ENCODE measurements at regions not wholly inside any gene's neighbourhood (a gene's known extent, or its start where the extent isn't known, plus 50 kb on each side); places are given as distances from the start of the nearest gene placed in this dataset.

DNA sequence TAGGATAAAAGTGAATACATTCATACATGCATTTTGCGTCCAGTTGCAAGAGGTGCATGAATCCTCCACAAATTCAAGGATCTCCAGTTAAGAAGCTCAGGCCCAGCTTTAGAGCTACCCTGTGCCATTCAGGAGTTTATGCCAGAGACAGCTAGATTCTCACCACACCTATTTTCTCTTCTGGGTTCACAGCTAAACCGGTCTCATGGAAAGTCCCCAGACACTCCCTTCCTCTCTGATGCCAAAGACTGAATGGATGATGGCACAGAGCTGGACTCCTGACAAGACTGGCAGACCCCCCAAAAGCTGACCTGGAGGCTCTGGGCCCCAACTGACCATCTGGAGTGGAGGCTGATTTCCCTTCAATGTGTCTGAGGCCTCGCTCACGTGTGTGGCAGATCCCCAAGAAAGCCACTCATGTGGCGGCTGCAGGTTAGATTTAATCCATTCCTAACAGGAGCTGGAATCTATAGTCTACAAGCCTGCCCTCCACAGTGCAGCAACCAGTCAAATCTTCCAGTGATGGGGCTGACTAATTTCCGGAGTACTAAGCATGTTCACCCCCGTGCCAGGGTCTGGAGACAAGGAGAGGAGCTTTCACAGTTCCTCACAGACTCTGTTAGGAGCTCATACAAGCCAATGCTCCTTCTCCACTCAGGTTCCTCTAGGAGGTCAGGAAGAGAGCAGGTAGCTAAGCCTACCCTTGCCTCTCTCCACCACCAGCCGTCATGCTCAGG lies 257.1 kb downstream of the BCL11A start:
- no peak for DNase-seq (ENCODE audit: low read depth in 2 of 2, low spot score in 1 of 2)

- no peak for DNase-seq (ENCODE audit: low read depth in 2 of 2, low spot score in 1 of 2)
Measured at GRCh38 chr2:60295636-60295962, 257.9 kb downstream of the BCL11A start.

DNA sequence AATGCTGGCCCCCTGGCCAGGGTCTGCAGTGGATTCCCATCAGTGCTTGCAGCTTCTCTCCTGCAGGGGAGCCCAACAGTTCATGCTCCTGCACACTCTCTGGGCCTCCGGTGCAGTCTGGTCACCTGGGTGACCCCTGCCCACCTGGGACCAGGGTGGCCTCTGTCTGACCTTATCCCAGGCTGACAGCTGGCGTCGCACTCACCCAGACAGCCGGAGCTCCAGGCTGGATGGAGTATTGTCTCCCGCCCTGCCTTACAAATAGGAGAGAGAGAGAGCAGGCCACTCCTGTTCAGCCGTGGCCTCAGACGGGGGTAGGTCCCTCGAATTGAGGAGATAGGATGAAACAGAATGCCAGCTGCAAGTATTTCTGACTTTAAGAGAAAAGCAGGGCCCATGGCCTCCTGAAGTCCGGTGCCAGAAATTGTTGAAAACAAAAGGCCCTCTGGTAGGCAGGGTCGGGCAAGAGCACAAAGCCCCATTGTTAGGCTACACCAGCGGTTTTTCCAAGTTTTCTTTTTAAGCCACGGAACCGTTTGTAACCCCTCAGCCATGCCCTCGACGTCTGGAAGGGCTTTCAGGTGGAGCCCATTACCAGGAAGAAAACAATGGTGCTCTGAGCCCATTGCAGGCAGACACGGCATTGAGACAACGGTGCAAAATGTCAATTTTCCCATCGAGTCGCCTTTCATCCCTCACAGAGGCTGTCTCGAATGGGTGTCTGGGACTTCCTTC lies 258.4 kb downstream of the BCL11A start:
- no peak for DNase-seq (ENCODE audit: low read depth in 2 of 2, low spot score in 1 of 2)

- DNase-seq (ENCODE audit: low read depth in 2 of 2, low spot score in 1 of 2), result no peak
Measured at GRCh38 chr2:60292242-60292641, 261.2 kb downstream of the BCL11A start.

DNA sequence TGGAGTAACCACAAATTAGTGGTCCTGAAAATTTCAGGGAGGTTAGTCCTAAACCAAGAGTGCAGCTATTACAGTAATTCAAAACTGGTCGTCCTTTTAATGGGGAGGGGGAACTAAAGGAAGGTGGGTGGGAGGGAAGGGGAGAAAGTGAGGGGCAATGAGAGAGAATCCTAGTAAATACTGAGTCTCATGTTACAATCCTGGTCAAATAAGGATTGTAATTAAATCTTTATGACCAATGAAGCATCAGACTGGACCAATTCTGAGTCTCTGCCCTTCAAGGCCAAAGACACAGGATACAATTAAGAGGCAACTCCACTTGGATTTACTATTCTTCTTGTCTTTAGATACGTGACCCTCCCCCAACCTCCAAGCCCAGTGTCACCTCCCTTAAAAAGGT lies 262.9 kb downstream of the BCL11A start:
- no peak for DNase-seq (ENCODE audit: low read depth in 2 of 2, low spot score in 1 of 2)

- no peak for DNase-seq (ENCODE audit: low read depth in 2 of 2, low spot score in 1 of 2)
Measured at GRCh38 chr2:60285626-60286316, 267.7 kb downstream of the BCL11A start.

DNA sequence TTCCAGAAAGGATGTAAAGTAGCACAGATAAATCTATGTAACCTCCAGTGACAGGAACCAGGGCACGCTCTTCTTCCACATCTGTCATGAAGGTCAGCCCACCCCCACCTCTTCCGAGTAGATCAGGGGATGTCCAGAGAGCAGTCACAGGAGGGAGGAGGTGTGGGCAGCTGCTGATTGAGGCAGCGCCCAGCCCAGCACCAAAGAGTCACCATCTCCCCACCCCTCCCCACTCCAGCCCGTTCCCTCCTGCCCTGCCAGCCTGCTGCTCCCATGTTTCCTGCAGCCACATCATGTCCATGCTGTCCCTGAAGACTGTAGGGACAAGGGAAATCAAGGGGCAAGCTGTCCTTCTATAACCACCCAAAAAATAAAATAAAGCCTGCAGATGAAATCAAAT lies 269.8 kb downstream of the BCL11A start:
- DNase-seq (ENCODE audit: low read depth in 2 of 2, low spot score in 1 of 2), result no peak

DNA sequence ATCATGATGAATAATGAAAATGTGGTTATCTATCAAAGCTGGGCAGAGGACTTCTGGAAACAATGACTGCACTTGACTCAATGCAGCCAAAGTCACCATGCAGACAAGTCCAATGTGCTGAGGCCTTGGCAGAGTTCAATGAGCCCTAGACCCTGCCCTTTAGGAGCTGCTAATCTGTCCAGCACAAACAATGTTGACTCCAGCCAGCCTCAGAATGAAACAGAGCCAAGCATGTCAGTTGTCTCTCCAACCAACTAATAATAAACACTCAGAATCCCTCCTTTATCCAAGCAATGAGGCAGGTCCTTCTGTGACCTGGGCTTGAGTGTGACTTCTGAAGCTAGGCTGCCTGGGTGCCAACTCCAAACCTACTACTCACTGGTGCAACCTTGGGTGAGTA lies 270.6 kb downstream of the BCL11A start:
- DNase-seq (ENCODE audit: low read depth in 2 of 2, low spot score in 1 of 2), result no peak

GRCh38 chr2:60281730-60282129 lies 271.7 kb downstream of the BCL11A start:
- no peak for DNase-seq (ENCODE audit: low read depth in 2 of 2, low spot score in 1 of 2)

GRCh38 chr2:60280238-60280637 lies 273.2 kb downstream of the BCL11A start:
- no peak for DNase-seq (ENCODE audit: low read depth in 2 of 2, low spot score in 1 of 2)

GRCh38 chr2:60278906-60279305 lies 274.5 kb downstream of the BCL11A start:
- DNase-seq (ENCODE audit: low read depth in 2 of 2, low spot score in 1 of 2), result no peak

GRCh38 chr2:60275958-60276357 lies 277.5 kb downstream of the BCL11A start:
- DNase-seq (ENCODE audit: low read depth in 2 of 2, low spot score in 1 of 2), result no peak

- no peak for DNase-seq (ENCODE audit: low read depth in 2 of 2, low spot score in 1 of 2)
Measured at GRCh38 chr2:60273836-60274235, 279.6 kb downstream of the BCL11A start.

GRCh38 chr2:60271713-60272112 lies 281.7 kb downstream of the BCL11A start:
- no peak for DNase-seq (ENCODE audit: low read depth in 2 of 2, low spot score in 1 of 2)

DNA sequence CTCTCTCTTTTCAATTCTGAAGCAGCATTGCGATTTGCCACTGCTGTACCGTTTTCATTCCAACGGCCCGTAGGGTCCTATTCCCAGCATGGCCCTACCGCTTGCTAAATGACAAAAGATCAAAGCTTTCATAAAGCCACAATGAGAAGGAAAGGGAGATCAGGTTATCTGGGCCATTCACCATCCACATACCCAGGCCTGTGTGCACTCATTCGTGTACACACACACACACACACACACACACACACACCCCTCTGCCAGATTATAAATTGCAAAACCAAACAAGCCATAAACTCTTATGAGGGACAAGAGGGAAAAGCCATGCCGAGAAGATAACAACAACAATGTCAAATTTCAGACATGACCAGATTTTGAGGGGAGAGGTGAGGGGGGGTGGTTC lies 282.3 kb downstream of the BCL11A start:
- DNase-seq (ENCODE audit: low read depth in 2 of 2, low spot score in 1 of 2), result no peak

DNA sequence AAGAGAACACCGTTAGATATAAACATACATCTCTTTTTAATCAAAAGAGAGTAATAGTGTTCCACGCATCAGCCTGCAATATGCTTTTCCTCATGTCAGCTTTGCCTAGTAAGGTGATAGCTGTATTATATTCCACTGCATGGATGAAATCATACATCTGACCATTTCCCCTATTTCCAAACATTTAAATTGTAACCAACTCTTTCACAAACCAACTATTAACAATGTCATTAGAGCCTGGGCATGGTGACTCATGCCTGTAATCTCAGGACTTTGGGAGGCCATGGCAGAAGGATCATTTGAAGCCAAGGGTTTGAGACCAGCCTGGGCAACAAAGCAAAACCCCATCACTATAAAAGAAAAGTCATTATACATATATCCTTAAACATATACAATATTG lies 284.8 kb downstream of the BCL11A start:
- DNase-seq (ENCODE audit: low read depth in 2 of 2, low spot score in 1 of 2), result no peak

- no peak for DNase-seq (ENCODE audit: low read depth in 2 of 2, low spot score in 1 of 2)
Measured at GRCh38 chr2:60268032-60268431, 285.4 kb downstream of the BCL11A start.

DNA sequence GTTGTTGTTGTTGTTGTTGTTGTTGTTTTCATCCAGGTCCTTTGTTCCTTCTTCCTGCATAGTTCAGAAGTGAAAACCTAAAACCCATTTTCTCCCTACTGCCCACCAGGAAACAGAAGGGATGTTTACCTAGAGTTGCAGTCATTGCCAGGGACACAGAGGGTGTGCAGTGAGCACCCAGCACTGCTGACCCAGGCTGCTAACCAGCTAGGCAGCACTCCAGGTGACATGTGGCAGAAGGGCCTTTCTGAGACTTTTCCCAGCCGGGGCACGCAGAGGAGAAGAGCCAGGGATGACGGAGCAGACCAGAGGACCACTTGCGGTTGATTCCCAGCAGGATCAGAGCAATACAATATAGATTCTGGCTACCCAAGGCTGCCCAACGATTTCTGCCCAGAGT lies 286.3 kb downstream of the BCL11A start:
- no peak for DNase-seq (ENCODE audit: low read depth in 2 of 2, low spot score in 1 of 2)

GRCh38 chr2:60262178-60262577 lies 291.3 kb downstream of the BCL11A start:
- no peak for DNase-seq (ENCODE audit: low read depth in 2 of 2, low spot score in 1 of 2)

DNA sequence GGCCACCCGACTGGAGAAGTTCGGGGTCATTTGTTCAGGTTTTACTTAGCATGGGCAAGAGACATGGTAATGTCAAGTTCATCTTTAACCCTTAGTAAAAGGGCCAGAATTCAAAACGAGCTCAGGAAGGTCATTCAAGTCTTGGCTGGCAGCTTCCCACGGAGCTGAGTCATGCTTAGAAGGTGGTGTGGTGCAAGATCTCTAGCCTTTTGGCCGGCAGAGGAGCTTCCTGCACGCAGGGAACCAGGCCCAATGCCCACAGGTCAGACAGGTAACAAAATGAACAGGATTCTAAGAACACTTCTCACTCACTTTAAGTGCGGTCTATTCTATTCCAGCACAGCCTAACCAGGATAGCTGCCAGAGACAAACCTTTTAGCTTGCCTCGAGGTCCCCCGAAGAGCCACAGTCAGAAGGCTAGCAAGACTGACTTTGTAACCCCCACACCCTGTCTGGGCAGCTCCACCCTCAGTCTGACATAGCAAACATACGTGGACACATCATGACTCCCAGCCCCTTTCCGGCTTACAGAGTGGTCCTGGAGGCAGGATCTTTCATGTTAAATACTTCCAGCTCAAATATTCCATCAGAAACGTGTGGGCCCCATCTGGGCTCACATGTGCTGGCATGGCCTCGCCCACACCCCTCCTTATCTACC lies 292.7 kb downstream of the BCL11A start:
- DNase-seq (ENCODE audit: low read depth in 2 of 2, low spot score in 1 of 2), result no peak

DNA sequence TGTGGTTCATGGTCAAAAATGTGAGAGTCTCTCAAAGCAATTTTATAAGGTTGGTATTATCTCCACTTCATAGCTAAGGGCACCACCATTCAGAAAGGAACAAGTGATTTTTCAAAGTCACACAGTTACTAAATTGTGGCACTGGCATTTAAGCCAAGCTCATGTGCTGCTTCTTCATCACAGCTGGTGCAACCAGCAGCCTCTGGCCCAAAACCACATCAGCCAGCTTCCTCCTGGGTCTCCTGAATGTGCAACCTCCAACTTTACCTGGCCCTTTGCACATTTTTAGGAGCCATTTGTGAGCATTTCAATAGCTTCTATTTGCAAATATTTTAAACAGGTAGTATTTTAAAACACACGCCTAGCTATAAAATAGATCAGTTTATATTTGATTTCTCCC lies 293.7 kb downstream of the BCL11A start:
- DNase-seq (ENCODE audit: low read depth in 2 of 2, low spot score in 1 of 2), result no peak
